Epithelial cell of esophagus (primary cell): ENCODE measurements at regions not wholly inside any gene's neighbourhood (a gene's known extent, or its start where the extent isn't known, plus 50 kb on each side); places are given as distances from the start of the nearest gene placed in this dataset.

Source experiments
- DNase-seq: peaks from one replicate; pipeline ENCODE4 v3.0.0; 2010; ENCODE audit warnings: low read depth
- H3K4me3 ChIP-seq: 2 replicates; pipeline ENCODE4 v1.5.1; 2011; ENCODE audit warnings: mild to moderate bottlenecking, low read length, control low read depth
- TF ChIP-seq, protein P1 (sequence below): IDR thresholded peaks from 2 replicates; pipeline ENCODE4 v1.5.1; 2011; ENCODE audit warnings: low read depth, mild to moderate bottlenecking, low read length, control low read depth, inconsistent platforms; ENCODE audit not compliant: insufficient read depth; ENCODE audit errors: missing control alignments

DNA sequence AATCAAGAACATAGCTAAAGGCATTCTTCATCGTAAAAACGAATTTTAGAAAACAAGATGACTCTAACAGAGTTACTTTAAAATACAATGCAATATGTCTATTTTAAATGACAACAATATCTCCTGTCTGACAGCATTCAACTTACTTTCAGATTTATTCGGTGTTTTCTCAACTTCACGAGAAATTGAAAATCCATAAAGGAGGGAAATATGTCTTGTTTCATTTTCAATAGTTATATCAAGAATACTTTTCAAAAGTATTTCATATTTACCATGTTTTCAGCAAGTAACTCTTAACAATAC is 254.8 kb downstream of the DAD1 start:
- DNase-seq, result no peak
- no peak overlapping the region for H3K4me3 ChIP-seq
- TF ChIP-seq, protein P1, sequence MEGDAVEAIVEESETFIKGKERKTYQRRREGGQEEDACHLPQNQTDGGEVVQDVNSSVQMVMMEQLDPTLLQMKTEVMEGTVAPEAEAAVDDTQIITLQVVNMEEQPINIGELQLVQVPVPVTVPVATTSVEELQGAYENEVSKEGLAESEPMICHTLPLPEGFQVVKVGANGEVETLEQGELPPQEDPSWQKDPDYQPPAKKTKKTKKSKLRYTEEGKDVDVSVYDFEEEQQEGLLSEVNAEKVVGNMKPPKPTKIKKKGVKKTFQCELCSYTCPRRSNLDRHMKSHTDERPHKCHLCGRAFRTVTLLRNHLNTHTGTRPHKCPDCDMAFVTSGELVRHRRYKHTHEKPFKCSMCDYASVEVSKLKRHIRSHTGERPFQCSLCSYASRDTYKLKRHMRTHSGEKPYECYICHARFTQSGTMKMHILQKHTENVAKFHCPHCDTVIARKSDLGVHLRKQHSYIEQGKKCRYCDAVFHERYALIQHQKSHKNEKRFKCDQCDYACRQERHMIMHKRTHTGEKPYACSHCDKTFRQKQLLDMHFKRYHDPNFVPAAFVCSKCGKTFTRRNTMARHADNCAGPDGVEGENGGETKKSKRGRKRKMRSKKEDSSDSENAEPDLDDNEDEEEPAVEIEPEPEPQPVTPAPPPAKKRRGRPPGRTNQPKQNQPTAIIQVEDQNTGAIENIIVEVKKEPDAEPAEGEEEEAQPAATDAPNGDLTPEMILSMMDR, result no peak

DNA sequence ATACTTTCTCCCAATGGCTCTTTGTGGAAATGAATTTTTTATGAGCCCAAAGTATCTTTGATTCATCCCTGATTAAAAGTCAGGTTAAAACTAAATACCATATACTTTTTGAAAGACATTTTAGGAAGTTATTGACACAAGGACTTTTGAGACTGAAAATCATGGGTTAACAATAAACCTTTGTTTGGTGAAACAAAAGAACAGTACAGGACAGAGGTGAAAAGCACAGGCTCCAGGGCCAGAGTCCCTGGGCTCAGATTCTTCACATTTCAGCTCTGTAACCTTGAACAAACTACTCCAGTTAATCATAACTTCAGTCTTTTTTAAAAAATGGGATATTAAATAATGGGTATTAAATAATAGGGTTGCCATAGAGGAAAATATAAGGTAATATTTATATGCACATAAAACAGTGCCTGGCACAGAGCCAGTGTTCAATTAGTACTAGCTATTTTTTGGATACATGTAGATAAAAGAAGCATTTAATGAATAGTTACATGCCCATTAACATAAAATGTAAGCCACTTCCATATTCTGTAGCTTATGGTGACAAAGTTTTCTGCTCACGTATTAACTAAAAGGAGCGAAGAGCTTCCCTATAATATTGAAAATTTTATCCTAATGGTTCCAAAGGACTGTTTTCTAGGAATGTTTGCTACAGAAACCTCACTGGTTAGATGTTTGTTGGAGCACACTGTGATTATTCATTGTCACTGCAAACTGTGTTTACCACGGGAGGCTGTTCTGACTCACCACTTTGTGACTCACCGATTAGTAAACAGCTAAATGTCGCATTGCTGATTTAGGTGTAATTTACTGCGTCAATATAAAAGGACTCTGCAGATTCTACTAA is 255.4 kb downstream of the DAD1 start:
- DNase-seq, result peak; percentile 89
- H3K4me3 ChIP-seq, result no peak overlapping the region
- TF ChIP-seq, protein P1, result no peak

DNA sequence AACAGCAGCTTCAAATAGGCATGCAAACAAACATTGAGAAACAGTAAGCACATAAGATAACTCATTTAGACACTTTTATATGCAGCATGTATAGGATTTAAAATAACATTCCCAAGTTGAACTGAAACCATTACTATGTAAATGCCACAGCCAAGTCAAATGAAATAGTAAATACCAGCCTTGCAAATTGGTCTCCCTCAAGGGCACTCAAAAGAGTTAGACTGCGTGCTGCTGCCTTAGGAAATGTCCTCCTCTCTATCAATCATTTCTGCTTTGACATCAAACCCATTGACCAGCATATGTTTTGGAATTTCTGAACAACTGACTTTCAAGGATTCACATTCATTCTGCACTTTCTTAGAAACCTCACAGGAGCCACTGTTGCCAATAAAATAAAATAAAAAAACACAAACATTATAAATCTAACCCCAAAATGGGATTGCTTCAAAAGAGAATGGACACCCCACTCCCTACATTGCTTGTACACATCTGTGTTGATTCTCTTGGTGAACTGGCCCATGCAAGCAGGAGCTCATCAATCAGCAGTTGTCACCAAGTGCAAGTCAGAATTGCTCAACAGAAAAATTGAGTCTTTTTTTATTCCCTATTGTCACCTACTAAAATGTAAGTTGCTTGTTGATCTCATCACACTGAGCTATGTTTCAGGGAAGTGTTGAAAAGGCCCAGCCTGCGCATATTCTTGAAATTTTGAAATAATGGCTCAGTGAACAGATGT is 256.2 kb downstream of the DAD1 start:
- H3K4me3 ChIP-seq, result no peak overlapping the region
- TF ChIP-seq, protein P1, result no peak
- DNase-seq, result no peak

DNA sequence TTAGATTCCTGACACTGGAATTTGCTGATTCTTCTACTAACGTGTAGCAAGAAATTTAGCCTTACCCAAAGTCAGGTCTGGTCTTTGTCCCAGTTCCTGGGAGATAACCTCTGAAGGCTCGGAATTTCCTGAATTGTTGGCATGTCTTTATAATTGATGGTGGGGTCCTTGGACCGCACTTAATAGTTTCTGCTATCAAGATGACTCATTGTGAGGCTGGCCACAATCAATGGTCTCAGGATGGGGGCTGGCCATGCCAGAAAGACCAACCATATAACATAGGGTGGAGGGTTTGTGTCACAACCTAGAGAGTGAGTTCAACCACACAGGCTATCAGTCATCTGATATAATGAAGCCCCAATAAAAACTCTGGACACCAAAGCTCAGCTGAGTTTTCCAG is 259.7 kb downstream of the DAD1 start:
- DNase-seq, result no peak
- no peak overlapping the region for H3K4me3 ChIP-seq
- TF ChIP-seq, protein P1, result no peak

DNA sequence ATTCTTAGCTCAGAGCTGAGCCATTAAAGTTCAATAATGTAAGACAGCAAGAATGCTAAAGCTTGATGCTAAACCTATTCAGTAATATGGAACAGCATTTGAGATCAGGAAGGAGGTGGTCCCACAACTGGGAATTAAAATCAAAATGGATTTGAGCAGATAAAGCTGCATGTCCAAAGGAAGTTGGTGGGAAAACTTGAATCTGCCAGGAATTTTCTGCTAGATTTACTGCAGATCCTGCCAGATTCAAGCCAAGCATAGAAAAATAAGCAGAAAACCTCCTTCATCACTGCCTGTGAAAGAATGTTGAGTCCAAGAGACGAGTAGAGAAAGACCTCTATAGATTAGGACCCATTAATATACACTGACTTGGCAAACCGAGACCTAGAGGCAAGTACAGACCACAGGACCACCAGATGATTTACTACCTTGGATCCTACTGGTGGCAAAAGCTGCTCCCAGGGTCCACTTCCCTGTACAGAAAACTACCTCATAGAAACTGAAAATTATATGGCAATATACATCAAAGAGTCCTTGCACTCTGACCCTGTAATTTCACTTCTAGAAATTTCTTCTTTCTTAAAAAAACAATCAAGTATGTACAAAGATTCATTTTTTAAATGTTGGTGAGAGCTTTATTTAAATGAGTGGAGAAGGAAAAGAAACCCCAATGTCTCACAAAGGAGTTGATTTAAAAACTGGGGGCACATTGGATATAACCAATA is 263.2 kb downstream of the DAD1 start:
- no peak overlapping the region for H3K4me3 ChIP-seq
- TF ChIP-seq, protein P1, result no peak
- no peak for DNase-seq

DNA sequence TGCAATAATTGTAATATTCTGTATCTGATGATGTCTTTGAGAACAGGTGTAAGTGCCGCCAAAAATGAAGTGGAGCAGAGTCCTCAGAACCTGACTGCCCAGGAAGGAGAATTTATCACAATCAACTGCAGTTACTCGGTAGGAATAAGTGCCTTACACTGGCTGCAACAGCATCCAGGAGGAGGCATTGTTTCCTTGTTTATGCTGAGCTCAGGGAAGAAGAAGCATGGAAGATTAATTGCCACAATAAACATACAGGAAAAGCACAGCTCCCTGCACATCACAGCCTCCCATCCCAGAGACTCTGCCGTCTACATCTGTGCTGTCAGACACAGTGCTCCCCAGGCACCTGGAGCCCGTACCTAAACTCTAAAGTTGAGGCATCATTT is 268.7 kb downstream of the DAD1 start:
- peak; percentile 15 for DNase-seq
- TF ChIP-seq, protein P1, result peak; percentile 23
- H3K4me3 ChIP-seq, result no peak overlapping the region
